BLaER1 (cell line): ENCODE measurements at regions not wholly inside any gene's neighbourhood (a gene's known extent, or its start where the extent isn't known, plus 50 kb on each side); places are given as distances from the start of the nearest gene placed in this dataset.
"Not testable (repeated sequence)": the region's sequence is repeated elsewhere in the genome, so short reads cannot be mapped to it uniquely, and the experiment has no call there.

Experiments
- H3K27ac ChIP-seq: shearing (Covaris generic); formaldehyde crosslinking; 2 replicates; pipeline ENCODE4 v1.8.1; 2022
- H3K27me3 ChIP-seq: shearing (Covaris generic); formaldehyde crosslinking; 2 replicates; pipeline ENCODE4 v1.8.1; 2022
- H3K36me3 ChIP-seq: shearing (Covaris generic); formaldehyde crosslinking; 2 replicates; pipeline ENCODE4 v1.8.1; 2022
- H3K4me1 ChIP-seq: shearing (Covaris generic); formaldehyde crosslinking; 2 replicates; pipeline ENCODE4 v1.8.1; 2022
- H3K4me2 ChIP-seq: shearing (Covaris generic); formaldehyde crosslinking; 2 replicates; pipeline ENCODE4 v1.8.1; 2022
- H3K4me3 ChIP-seq: shearing (Covaris generic); formaldehyde crosslinking; 2 replicates; pipeline ENCODE4 v1.8.1; 2022
- H3K9ac ChIP-seq: shearing (Covaris generic); formaldehyde crosslinking; 2 replicates; pipeline ENCODE4 v1.8.1; 2022
- H3K9me3 ChIP-seq: shearing (Covaris generic); formaldehyde crosslinking; 2 replicates; pipeline ENCODE4 v1.8.1; 2022
- H4K20me1 ChIP-seq: shearing (Covaris generic); formaldehyde crosslinking; 2 replicates; pipeline ENCODE4 v1.8.1; 2022
- Cebpa-rat ChIP-seq: shearing (Covaris generic); IDR thresholded peaks from 2 replicates; pipeline ENCODE4 v1.8.1; 2022

DNA sequence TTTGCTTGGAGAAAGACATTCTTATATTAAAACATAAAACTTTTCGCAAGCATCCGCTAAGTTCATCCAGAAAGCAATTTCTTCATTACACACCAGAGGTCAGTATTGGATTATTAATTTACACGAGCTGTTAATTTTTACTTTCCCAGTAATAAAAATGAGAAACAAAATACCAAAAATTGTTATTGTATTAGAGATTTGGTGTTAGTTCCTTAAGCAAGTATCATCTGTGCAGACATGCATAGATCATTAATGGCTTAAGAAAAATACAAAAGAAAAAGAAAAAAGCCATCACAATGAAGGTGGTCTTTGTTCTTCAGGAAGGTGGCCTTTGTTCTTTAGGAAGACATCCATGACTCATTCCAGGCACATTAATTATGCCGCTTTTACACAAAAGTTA, 53.6 kb upstream of the HNMT start:
- H4K20me1 ChIP-seq = no peaks in the 10 kb centered on the region
- no peaks in the 10 kb centered on the region for H3K36me3 ChIP-seq
- no peaks in the 10 kb centered on the region for H3K27me3 ChIP-seq
- no peak overlapping the region for H3K9ac ChIP-seq
- H3K27ac ChIP-seq = no peak overlapping the region
- no peak overlapping the region for H3K4me3 ChIP-seq
- H3K9me3 ChIP-seq = no peaks in the 10 kb centered on the region
- TF ChIP-seq Cebpa-rat = no peak
- H3K4me2 ChIP-seq = no peak overlapping the region
- H3K4me1 ChIP-seq = no peaks in the 10 kb centered on the region

- Histone ChIP-seq H3K4me3 (no peak overlapping the region), H3K4me1 (no peaks in the 10 kb centered on the region), H3K36me3 (no peaks in the 10 kb centered on the region), H4K20me1 (no peaks in the 10 kb centered on the region), H3K4me2 (no peak overlapping the region), H3K9ac (no peak overlapping the region), H3K27me3 (no peaks in the 10 kb centered on the region), H3K27ac (no peak overlapping the region), H3K9me3 (no peaks in the 10 kb centered on the region)
- no peak for TF ChIP-seq Cebpa-rat
These were observed 51.9 kb upstream of the HNMT start for GRCh38 chr2:137912371-137912770.

- no peaks in the 10 kb centered on the region for H3K36me3 ChIP-seq
- no peaks in the 10 kb centered on the region for H4K20me1 ChIP-seq
- H3K4me3 ChIP-seq = no peak overlapping the region
- no peak for TF ChIP-seq Cebpa-rat
- no peaks in the 10 kb centered on the region for H3K9me3 ChIP-seq
- no peak overlapping the region for H3K27ac ChIP-seq
- no peak overlapping the region for H3K4me2 ChIP-seq
- no peaks in the 10 kb centered on the region for H3K27me3 ChIP-seq
- H3K9ac ChIP-seq = no peak overlapping the region
- H3K4me1 ChIP-seq = no peaks in the 10 kb centered on the region
These were observed 51.1 kb upstream of the HNMT start for GRCh38 chr2:137913169-137913568.

GRCh38 chr2:137913648-137914047, 50.6 kb upstream of the HNMT start:
- H3K4me2 ChIP-seq, H3K27ac ChIP-seq, H3K4me3 ChIP-seq, H3K27me3 ChIP-seq, H3K36me3 ChIP-seq, H3K9me3 ChIP-seq, H3K4me1 ChIP-seq, H3K9ac ChIP-seq, H4K20me1 ChIP-seq: not testable (repeated sequence)
